HCT116 (cell line): ENCODE measurements at regions not wholly inside any gene's neighbourhood (a gene's known extent, or its start where the extent isn't known, plus 50 kb on each side); places are given as distances from the start of the nearest gene placed in this dataset.

Experiments
- ATAC-seq: fragments of 200-7000 bp; cut with Tn5 transposase; 2 replicates; pipeline ENCODE4 v1.9.1; 2020; ENCODE audit warnings: mild to moderate bottlenecking, moderate library complexity
- BruUV-seq: library from RNA; stranded (reverse); fragments of 400-500 nt; replicated peaks from 2 replicates; lab custom pipeline; 2021; lab: Mats Ljungman, UMichigan
- CTCF ChIA-PET: fragments of 300-600 bp; sonication (Branson Sonifier 250); formaldehyde crosslinking; loops from one replicate; lab custom pipeline; 2021; ENCODE audit warnings: antibody characterized with exemption; lab: Charles Lee
- POLR2A ChIA-PET: fragments of 300-600, 350-600 bp; sonication (Branson Sonifier 250); formaldehyde crosslinking; loops from one replicate; lab custom pipeline; 2021; ENCODE audit warnings: antibody characterized with exemption; lab: Charles Lee
- RAD21 ChIA-PET, 2 experiments: fragments of 300-600 bp; sonication (Branson Sonifier 250); formaldehyde crosslinking; loops; one replicate each; lab custom pipeline; 2023; ENCODE audit warnings: low total read pairs in 2 of 2; ENCODE audit not compliant: uncharacterized antibody in 2 of 2, unreplicated experiment in 2 of 2, low non-redundant PET in 1 of 2; lab: Charles Lee
- DNase-seq: peaks from one replicate; pipeline ENCODE4 v3.0.0-alpha.2; 2010; ENCODE audit warnings: low read depth, low spot score
- H2AFZ ChIP-seq: fragments of 200-600 bp; shearing (Covaris generic), sonication (generic); 2 replicates; pipeline ENCODE4 v1.6.1; 2017; ENCODE audit warnings: low read depth, mixed run types, mixed read lengths, antibody characterized with exemption, low read length; ENCODE audit not compliant: poor library complexity, severe bottlenecking
- H3K27ac ChIP-seq: 2 replicates; pipeline ENCODE4 v1.5.1; 2012; ENCODE audit warnings: low read depth, low read length
- H3K27me3 ChIP-seq: fragments of 200-600 bp; sonication (generic); 2 replicates; pipeline ENCODE4 v1.6.1; 2016; ENCODE audit warnings: mixed run types, low read length, mixed read lengths; ENCODE audit not compliant: insufficient read depth
- H3K36me3 ChIP-seq, 2 experiments: fragments of 200-500 bp in 1 of 2; fragments of 200-600 bp in 1 of 2; sonication (Bioruptor generic) in 1 of 2; sonication (generic) in 1 of 2; 2 replicates each; pipeline versions ENCODE4 v1.5.1 to v1.6.1; 2014 to 2016; ENCODE audit warnings: low read length in 2 of 2, inconsistent platforms in 1 of 2, mixed read lengths in 1 of 2, mixed run types in 1 of 2; ENCODE audit not compliant: insufficient read depth in 2 of 2, control insufficient read depth in 1 of 2
- H3K4me1 ChIP-seq, 2 experiments: fragments of 200-600 bp in 1 of 2; sonication (generic) in 1 of 2; 2 replicates each; pipeline versions ENCODE4 v1.5.1 to v1.6.1; 2012 to 2017; ENCODE audit warnings: low read length in 2 of 2, inconsistent platforms in 1 of 2, mild to moderate bottlenecking in 1 of 2, mixed read lengths in 1 of 2, mixed run types in 1 of 2, moderate library complexity in 1 of 2; ENCODE audit not compliant: insufficient read depth in 2 of 2, control insufficient read depth in 1 of 2
- H3K4me2 ChIP-seq: fragments of 200-600 bp; sonication (generic); 2 replicates; pipeline ENCODE4 v1.6.1; 2017; ENCODE audit warnings: mixed run types, low read length, mixed read lengths
- H3K4me3 ChIP-seq, 2 experiments: fragments of 200-600 bp in 1 of 2; sonication (generic) in 1 of 2; replicated peaks in 1 of 2; 2 replicates each; pipeline ENCODE4 v1.5.1; 2011 to 2016; ENCODE audit warnings: low read length in 2 of 2, control low read depth in 1 of 2, low read depth in 1 of 2, mild to moderate bottlenecking in 1 of 2, mixed read lengths in 1 of 2, mixed run types in 1 of 2
- H3K79me2 ChIP-seq: fragments of 200-600 bp; sonication (generic); 2 replicates; pipeline ENCODE4 v1.6.1; 2017; ENCODE audit warnings: mild to moderate bottlenecking, mixed run types, low read length, moderate library complexity, mixed read lengths; ENCODE audit not compliant: insufficient read depth
- H3K9ac ChIP-seq: fragments of 200-600 bp; sonication (generic); 2 replicates; pipeline ENCODE4 v1.6.1; 2016; ENCODE audit warnings: low read length, mixed read lengths
- H3K9me2 ChIP-seq: fragments of 200-600 bp; sonication (generic), shearing (Covaris generic); 2 replicates; pipeline ENCODE4 v1.6.1; 2017; ENCODE audit warnings: mixed run types, mild to moderate bottlenecking, moderate library complexity; ENCODE audit not compliant: insufficient read depth
- H3K9me3 ChIP-seq, 2 experiments: fragments of 200-500 bp in 1 of 2; fragments of 200-600 bp in 1 of 2; sonication (Bioruptor generic) in 1 of 2; sonication (generic) in 1 of 2; 2 replicates each; pipeline ENCODE4 v1.6.1; 2014 to 2017; ENCODE audit warnings: low read length in 2 of 2, mixed read lengths in 2 of 2, inconsistent platforms in 1 of 2, low read depth in 1 of 2, mild to moderate bottlenecking in 1 of 2, mixed run types in 1 of 2, moderate library complexity in 1 of 2; ENCODE audit not compliant: control insufficient read depth in 1 of 2, insufficient read depth in 1 of 2
- H4K20me1 ChIP-seq: fragments of 200-600 bp; sonication (generic), shearing (Covaris generic); 2 replicates; pipeline ENCODE4 v1.6.1; 2017; ENCODE audit warnings: mixed run types, mild to moderate bottlenecking, moderate library complexity; ENCODE audit not compliant: insufficient read depth
- ELF1 ChIP-seq: IDR thresholded peaks from 2 replicates; pipeline ENCODE4 v1.6.1; 2012; ENCODE audit warnings: low read depth, borderline replicate concordance
- EZH2 ChIP-seq: fragments of 200-600 bp; sonication (generic); IDR thresholded peaks from 2 replicates; pipeline ENCODE4 v1.6.1; 2017; ENCODE audit warnings: antibody characterized with exemption, mixed run types
- EZH2phosphoT487 ChIP-seq: fragments of 200-600 bp; IDR thresholded peaks from 2 replicates; pipeline ENCODE4 v1.6.1; 2018; ENCODE audit warnings: antibody characterized with exemption, borderline replicate concordance
- JUND ChIP-seq: IDR thresholded peaks from 2 replicates; pipeline ENCODE4 v1.6.1; 2012
- MAX ChIP-seq: IDR thresholded peaks from 2 replicates; pipeline ENCODE4 v1.6.1; 2012
- POLR2A ChIP-seq: IDR thresholded peaks from 2 replicates; pipeline ENCODE4 v1.7.0; 2011; ENCODE audit warnings: borderline replicate concordance; ENCODE audit not compliant: insufficient read depth, insufficient read length; ENCODE audit errors: extremely low read depth
- RAD21 ChIP-seq: IDR thresholded peaks from 2 replicates; pipeline ENCODE4 v1.6.1; 2012; ENCODE audit warnings: low read depth, mild to moderate bottlenecking
- REST ChIP-seq: IDR thresholded peaks from 2 replicates; pipeline ENCODE4 v1.6.1; 2012; ENCODE audit warnings: low read depth
- SIN3A ChIP-seq: IDR thresholded peaks from 2 replicates; pipeline ENCODE4 v1.6.1; 2012; ENCODE audit warnings: low read depth
- SP1 ChIP-seq: IDR thresholded peaks from 2 replicates; pipeline ENCODE4 v1.6.1; 2012; ENCODE audit warnings: low read depth
- SRF ChIP-seq: IDR thresholded peaks from 2 replicates; pipeline ENCODE4 v1.6.1; 2012; ENCODE audit warnings: low read depth
- TCF7L2 ChIP-seq: IDR thresholded peaks from 2 replicates; pipeline ENCODE4 v1.7.0; 2011; ENCODE audit warnings: borderline replicate concordance, inconsistent platforms; ENCODE audit not compliant: insufficient read depth, insufficient read length; ENCODE audit errors: extremely low read depth
- YY1 ChIP-seq: IDR thresholded peaks from 2 replicates; pipeline ENCODE4 v1.6.1; 2011; ENCODE audit warnings: low read length, low read depth, moderate library complexity, mild to moderate bottlenecking; ENCODE audit not compliant: insufficient replicate concordance; ENCODE audit errors: extremely low read depth
- ZFX ChIP-seq: fragments of 450-650 bp; IDR thresholded peaks from 2 replicates; pipeline ENCODE4 v1.6.1; 2017
- intact Hi-C: fragments of 100-400 bp; cut with micrococcal nuclease; formaldehyde crosslinking; loops from 2 replicates; pipeline ENCODE4 v1.10.0; 2022

GRCh38 chr3:89983449-89983848 lies 876.0 kb downstream of the EPHA3 start:
- Histone ChIP-seq H4K20me1 (no peaks in the 10 kb centered on the region), H3K27me3 (no peaks in the 10 kb centered on the region), H3K36me3 (no peaks in the 10 kb centered on the region), H3K9ac (no peak overlapping the region), H3K79me2 (no peaks in the 10 kb centered on the region), H3K4me2 (no peak overlapping the region), H3K27ac (no peak overlapping the region), H3K9me3 (peaks cover 17 to 18% of the 10 kb centered on the region in 2 experiments; a peak in 3 of 4 replicates), H3K4me1 (no peaks in the 10 kb centered on the region), H2AFZ (no peak overlapping the region), H3K4me3 (no peak overlapping the region), H3K9me2 (no peaks in the 10 kb centered on the region)
- RAD21 ChIA-PET, result no interaction called here
- no peak for ATAC-seq
- CTCF ChIA-PET, result no interaction called here
- DNase-seq, result no peak
- no TSS peak for BruUV-seq
- TF ChIP-seq SIN3A, result no peak
- no peak for TF ChIP-seq REST
- no peak for TF ChIP-seq POLR2A
- TF ChIP-seq EZH2, result no peak
- no peak for TF ChIP-seq MAX
- TF ChIP-seq YY1, result no peak
- no peak for TF ChIP-seq RAD21
- no peak for TF ChIP-seq TCF7L2
- TF ChIP-seq SRF, result no peak
- no peak for TF ChIP-seq JUND
- TF ChIP-seq ELF1, result no peak
- no peak for TF ChIP-seq SP1
- TF ChIP-seq EZH2phosphoT487, result no peak
- TF ChIP-seq ZFX, result no peak
- POLR2A ChIA-PET, result no interaction called here
- intact Hi-C loops, result no loop called here
